HepG2 (cell line): ENCODE measurements at regions not wholly inside any gene's neighbourhood (a gene's known extent, or its start where the extent isn't known, plus 50 kb on each side); places are given as distances from the start of the nearest gene placed in this dataset.
A peak's percentile ranks its signal among the peaks of the same experiment; 100 is the strongest.

Experiments used
- ATAC-seq: fragments of 200-7000 bp; cut with Tn5 transposase; 3 replicates; pipeline ENCODE4 v1.9.1; 2020; ENCODE audit warnings: mild to moderate bottlenecking, moderate library complexity
- BruUV-seq: library from RNA; stranded (reverse); fragments of 400-500 nt; replicated peaks from 2 replicates; lab custom pipeline; 2021; lab: Mats Ljungman, UMichigan
- CTCF ChIA-PET: fragments of 300-600 bp; formaldehyde crosslinking; extraction: SDS; loops from one replicate; lab custom pipeline; 2021; ENCODE audit warnings: low total read pairs, inconsistent platforms, low intra/inter-chr PET ratio; lab: Yijun Ruan, JAX
- POLR2A ChIA-PET: fragments of 350-600 bp; sonication (Branson Sonifier 250); formaldehyde crosslinking; loops from one replicate; lab custom pipeline; 2020; ENCODE audit warnings: antibody characterized with exemption, inconsistent platforms; lab: Yijun Ruan, JAX
- DNase-seq: peaks from one replicate; pipeline ENCODE4 v3.0.0-alpha.2; 2015; ENCODE audit warnings: low spot score
- FAIRE-seq: peaks from 3 replicates; lab custom pipeline; 2011; peaks lifted over from hg19 to GRCh38; lab: Jason Lieb, UNC
- H2AFZ ChIP-seq: one replicate; pipeline ENCODE4 v1.6.1; 2011; ENCODE audit warnings: low read length, inconsistent platforms
- H3K27ac ChIP-seq: fragments of 300-600 bp; 3 replicates; pipeline ENCODE4 v1.8.0; 2011; ENCODE audit warnings: mixed run types, mild to moderate bottlenecking, mixed read lengths, low read length, inconsistent platforms; ENCODE audit not compliant: insufficient read depth; ENCODE audit errors: extremely low read length
- H3K27me3 ChIP-seq, 2 experiments: fragments of 200-600 bp in 1 of 2; 2 replicates in 1 of 2; 3 replicates in 1 of 2; pipeline versions ENCODE4 v1.6.0 to v1.8.0; 2011; ENCODE audit warnings: low read length in 2 of 2, mild to moderate bottlenecking in 2 of 2, moderate library complexity in 2 of 2, inconsistent platforms in 1 of 2; ENCODE audit not compliant: insufficient read depth in 2 of 2, control insufficient read depth in 1 of 2
- H3K36me3 ChIP-seq, 2 experiments: fragments of 200-600 bp in 1 of 2; replicated peaks in 1 of 2; 2 replicates in 1 of 2; 3 replicates in 1 of 2; pipeline versions ENCODE4 v1.5.1 to v1.8.0; 2011; ENCODE audit warnings: low read length in 2 of 2, inconsistent platforms in 1 of 2; ENCODE audit not compliant: insufficient read depth in 2 of 2, control insufficient read depth in 1 of 2
- H3K4me1 ChIP-seq: 2 replicates; pipeline ENCODE4 v1.5.1; 2012; ENCODE audit warnings: low read length, inconsistent platforms; ENCODE audit not compliant: insufficient read depth
- H3K4me2 ChIP-seq: 2 replicates; pipeline ENCODE4 v1.6.0; 2011; ENCODE audit warnings: low read depth, low read length, inconsistent platforms
- H3K4me3 ChIP-seq, 3 experiments: fragments of 200-600 bp in 1 of 3; sonication (generic), shearing (Covaris generic) in 1 of 3; replicated peaks in 1 of 3; 2 replicates each; pipeline ENCODE4 v1.5.1; 2011 to 2016; ENCODE audit warnings: low read length in 3 of 3, inconsistent platforms in 2 of 3, low read depth in 2 of 3, mild to moderate bottlenecking in 2 of 3, control low read depth in 1 of 3, mixed read lengths in 1 of 3; ENCODE audit not compliant: insufficient read depth in 1 of 3
- H3K79me2 ChIP-seq: one replicate; pipeline ENCODE4 v1.6.1; 2011; ENCODE audit warnings: low read length, inconsistent platforms; ENCODE audit not compliant: insufficient read depth
- H3K9ac ChIP-seq: 2 replicates; pipeline ENCODE4 v1.6.0; 2011; ENCODE audit warnings: mild to moderate bottlenecking, low read depth, low read length, inconsistent platforms; ENCODE audit not compliant: insufficient read depth
- H3K9me3 ChIP-seq: 2 replicates; pipeline ENCODE4 v1.5.1; 2012; ENCODE audit warnings: mild to moderate bottlenecking, low read length
- H4K20me1 ChIP-seq: 2 replicates; pipeline ENCODE4 v1.6.0; 2011; ENCODE audit warnings: inconsistent platforms, mild to moderate bottlenecking, low read length, moderate library complexity; ENCODE audit not compliant: insufficient read depth
- DR1 ChIP-seq: sonication (generic); formaldehyde crosslinking; IDR thresholded peaks from 2 replicates; pipeline ENCODE4 v1.8.0; 2021; ENCODE audit warnings: mild to moderate bottlenecking, missing genetic modification reagents, inconsistent platforms
- ELF1 ChIP-seq: sonication (generic); formaldehyde crosslinking; IDR thresholded peaks from 2 replicates; pipeline ENCODE4 v1.4.0; 2020; ENCODE audit warnings: missing genetic modification reagents
- HMG20B ChIP-seq: conservative IDR thresholded peaks from 2 replicates; pipeline ENCODE4 v1.6.1; 2016; ENCODE audit warnings: missing genetic modification reagents, missing compliant biosample characterization
- KDM3A ChIP-seq: IDR thresholded peaks from 2 replicates; pipeline ENCODE4 v1.6.1; 2018; ENCODE audit warnings: low read depth, missing compliant biosample characterization
- MAFF ChIP-seq: IDR thresholded peaks from 2 replicates; pipeline ENCODE4 v1.6.1; 2011; ENCODE audit warnings: low read depth, low read length, improper control_type of control experiment
- MAFK ChIP-seq, 2 experiments: IDR thresholded peaks in 1 of 2; conservative IDR thresholded peaks in 1 of 2; 2 replicates each; pipeline ENCODE4 v1.6.1; 2011; ENCODE audit warnings: improper control_type of control experiment in 2 of 2, low read length in 2 of 2
- NR2F1 ChIP-seq, 2 experiments: fragments of 450-650 bp in 1 of 2; formaldehyde crosslinking in 1 of 2; IDR thresholded peaks; 2 replicates each; pipeline versions ENCODE4 v1.5.0 to v1.6.1; 2016 to 2020; ENCODE audit warnings: mild to moderate bottlenecking in 1 of 2, missing compliant biosample characterization in 1 of 2, missing genetic modification reagents in 1 of 2, moderate library complexity in 1 of 2
- PLRG1 ChIP-seq: fragments of 450-650 bp; conservative IDR thresholded peaks from 2 replicates; pipeline ENCODE4 v1.6.1; 2016
- ZNF768 ChIP-seq: sonication (generic); formaldehyde crosslinking; IDR thresholded peaks from 2 replicates; pipeline ENCODE4 v1.4.0; 2020; ENCODE audit warnings: missing genetic modification reagents
- WGBS: methylation state at CpG from one replicate; pipeline ENCODE4 v1.1.6; 2017; ENCODE audit warnings: low lambda C conversion rate; 5-methylcytosine and 5-hydroxymethylcytosine counted together
- in situ Hi-C: cut with HindIII; loops from 2 replicates; pipeline ENCODE4 v1.10.0; 2017; ENCODE audit warnings: low pct_unique_long_range_greater_than_20kb; ENCODE audit not compliant: extremely low pct_ligation_motif_present
- intact Hi-C: fragments of 100-400 bp; cut with micrococcal nuclease; formaldehyde crosslinking; loops from one replicate; pipeline ENCODE4 v1.10.0; 2022; ENCODE audit not compliant: unreplicated experiment
- TF ChIP-seq, protein P1 (sequence below): sonication (generic); formaldehyde crosslinking; IDR thresholded peaks from 2 replicates; pipeline ENCODE4 v1.8.1; 2023; ENCODE audit warnings: mild to moderate bottlenecking, missing genetic modification reagents
- TF ChIP-seq, protein P2 (sequence below): IDR thresholded peaks from 2 replicates; pipeline ENCODE4 v1.6.1; 2012; ENCODE audit warnings: low read length, improper control_type of control experiment

DNA sequence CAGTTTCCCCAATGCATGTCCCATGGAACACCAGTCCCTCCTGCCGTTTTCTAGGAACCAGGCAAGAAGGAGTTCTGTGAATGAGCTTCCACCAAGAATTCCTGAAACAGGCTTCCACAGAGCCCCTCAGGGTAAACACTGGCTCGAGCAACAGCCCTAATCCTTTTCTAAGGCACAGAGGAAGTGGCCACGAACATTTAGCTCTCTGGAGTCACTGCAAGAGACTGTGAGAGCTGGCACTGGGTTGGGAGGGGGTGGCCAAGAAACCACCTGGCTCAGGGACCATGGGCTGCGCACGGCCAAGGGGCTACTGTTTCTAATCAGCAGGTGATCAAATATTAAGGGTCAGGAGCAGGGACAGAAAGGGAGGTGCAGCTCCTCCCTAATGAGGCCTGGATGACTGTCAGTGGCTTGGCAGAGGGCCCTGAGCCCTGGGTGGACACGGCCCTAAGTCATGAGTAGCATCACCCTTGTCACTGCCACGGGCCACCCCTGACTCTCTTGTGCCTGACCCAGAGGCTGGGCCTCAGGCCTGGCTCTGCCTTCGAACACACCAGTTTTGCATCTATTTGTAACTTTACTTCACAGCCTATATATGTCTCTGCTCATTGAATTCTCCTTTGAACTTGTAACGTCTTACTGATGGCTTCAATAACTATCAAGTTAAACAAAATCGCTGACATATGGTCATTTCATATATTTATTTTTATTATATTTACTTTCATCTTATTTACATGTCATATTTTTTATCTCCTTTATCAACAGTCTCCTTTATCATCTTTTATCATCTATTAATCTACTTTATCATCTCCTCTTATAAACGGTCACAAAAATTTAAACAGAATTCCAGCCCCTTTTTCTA lies 154.0 kb downstream of the DICER1 start:
- DNase-seq (no peak), FAIRE-seq (no peak), ATAC-seq (no peak)
- H4K20me1 ChIP-seq: no peaks in the 10 kb centered on the region
- 10% methylated on average over 8 of the region's 11 CpGs for WGBS
- no peaks in the 10 kb centered on the region for H3K79me2 ChIP-seq
- H3K27ac ChIP-seq: no peak overlapping the region
- intact Hi-C loops (no loop called here), in situ Hi-C loops (no loop called here)
- ChIA-PET CTCF (no interaction called here), POLR2A (no interaction called here)
- peaks cover 3 to 72% of the 10 kb centered on the region in 2 experiments for H3K27me3 ChIP-seq
- H3K4me3 ChIP-seq: no peak overlapping the region
- no peaks in the 10 kb centered on the region for H3K4me1 ChIP-seq
- TF ChIP-seq, protein P1, sequence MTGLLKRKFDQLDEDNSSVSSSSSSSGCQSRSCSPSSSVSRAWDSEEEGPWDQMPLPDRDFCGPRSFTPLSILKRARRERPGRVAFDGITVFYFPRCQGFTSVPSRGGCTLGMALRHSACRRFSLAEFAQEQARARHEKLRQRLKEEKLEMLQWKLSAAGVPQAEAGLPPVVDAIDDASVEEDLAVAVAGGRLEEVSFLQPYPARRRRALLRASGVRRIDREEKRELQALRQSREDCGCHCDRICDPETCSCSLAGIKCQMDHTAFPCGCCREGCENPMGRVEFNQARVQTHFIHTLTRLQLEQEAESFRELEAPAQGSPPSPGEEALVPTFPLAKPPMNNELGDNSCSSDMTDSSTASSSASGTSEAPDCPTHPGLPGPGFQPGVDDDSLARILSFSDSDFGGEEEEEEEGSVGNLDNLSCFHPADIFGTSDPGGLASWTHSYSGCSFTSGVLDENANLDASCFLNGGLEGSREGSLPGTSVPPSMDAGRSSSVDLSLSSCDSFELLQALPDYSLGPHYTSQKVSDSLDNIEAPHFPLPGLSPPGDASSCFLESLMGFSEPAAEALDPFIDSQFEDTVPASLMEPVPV (CRISPR knock-in tag): no peak
- TF ChIP-seq, protein P2, sequence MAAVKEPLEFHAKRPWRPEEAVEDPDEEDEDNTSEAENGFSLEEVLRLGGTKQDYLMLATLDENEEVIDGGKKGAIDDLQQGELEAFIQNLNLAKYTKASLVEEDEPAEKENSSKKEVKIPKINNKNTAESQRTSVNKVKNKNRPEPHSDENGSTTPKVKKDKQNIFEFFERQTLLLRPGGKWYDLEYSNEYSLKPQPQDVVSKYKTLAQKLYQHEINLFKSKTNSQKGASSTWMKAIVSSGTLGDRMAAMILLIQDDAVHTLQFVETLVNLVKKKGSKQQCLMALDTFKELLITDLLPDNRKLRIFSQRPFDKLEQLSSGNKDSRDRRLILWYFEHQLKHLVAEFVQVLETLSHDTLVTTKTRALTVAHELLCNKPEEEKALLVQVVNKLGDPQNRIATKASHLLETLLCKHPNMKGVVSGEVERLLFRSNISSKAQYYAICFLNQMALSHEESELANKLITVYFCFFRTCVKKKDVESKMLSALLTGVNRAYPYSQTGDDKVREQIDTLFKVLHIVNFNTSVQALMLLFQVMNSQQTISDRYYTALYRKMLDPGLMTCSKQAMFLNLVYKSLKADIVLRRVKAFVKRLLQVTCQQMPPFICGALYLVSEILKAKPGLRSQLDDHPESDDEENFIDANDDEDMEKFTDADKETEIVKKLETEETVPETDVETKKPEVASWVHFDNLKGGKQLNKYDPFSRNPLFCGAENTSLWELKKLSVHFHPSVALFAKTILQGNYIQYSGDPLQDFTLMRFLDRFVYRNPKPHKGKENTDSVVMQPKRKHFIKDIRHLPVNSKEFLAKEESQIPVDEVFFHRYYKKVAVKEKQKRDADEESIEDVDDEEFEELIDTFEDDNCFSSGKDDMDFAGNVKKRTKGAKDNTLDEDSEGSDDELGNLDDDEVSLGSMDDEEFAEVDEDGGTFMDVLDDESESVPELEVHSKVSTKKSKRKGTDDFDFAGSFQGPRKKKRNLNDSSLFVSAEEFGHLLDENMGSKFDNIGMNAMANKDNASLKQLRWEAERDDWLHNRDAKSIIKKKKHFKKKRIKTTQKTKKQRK: no peak
- no peak for TF ChIP-seq DR1 (CRISPR knock-in tag)
- TF ChIP-seq MAFK (conservative IDR thresholded peaks at IDR 0.05 in 1 of 2, IDR thresholded peaks at IDR 0.05 in 1 of 2; ENCODE audit: low read length in 2 of 2): peak; percentile 12 to 69; a peak in 2 of 4 replicates
- peak; percentile 36; the same call in 1 of the 2 replicates for TF ChIP-seq MAFF
- TF ChIP-seq NR2F1 (CRISPR knock-in tag; IDR thresholded peaks at IDR 0.05): no peak
- no peak for TF ChIP-seq ZNF768 (CRISPR knock-in tag)
- no peak for TF ChIP-seq KDM3A (CRISPR knock-in tag)
- no peak for TF ChIP-seq ELF1 (CRISPR knock-in tag)
- TF ChIP-seq HMG20B (CRISPR knock-in tag): no peak
- no peak for TF ChIP-seq PLRG1
- H3K9me3 ChIP-seq: no peaks in the 10 kb centered on the region
- no peaks in the 10 kb centered on the region for H3K36me3 ChIP-seq
- no peak overlapping the region for H2AFZ ChIP-seq
- no peak overlapping the region for H3K9ac ChIP-seq
- BruUV-seq: no TSS peak
- no peak overlapping the region for H3K4me2 ChIP-seq
